HG03280 (cell line): ENCODE measurements at regions not wholly inside any gene's neighbourhood (a gene's known extent, or its start where the extent isn't known, plus 50 kb on each side); places are given as distances from the start of the nearest gene placed in this dataset.
"Not testable (repeated sequence)": the region's sequence is repeated elsewhere in the genome, so short reads cannot be mapped to it uniquely, and the experiment has no call there.

ENCODE experiments used
- ATAC-seq: cut with Tn5 transposase; IDR thresholded peaks from one replicate; pipeline ENCODE4 v1.9.1; 2021; ENCODE audit warnings: mild to moderate bottlenecking, moderate library complexity; ENCODE audit not compliant: unreplicated experiment

DNA sequence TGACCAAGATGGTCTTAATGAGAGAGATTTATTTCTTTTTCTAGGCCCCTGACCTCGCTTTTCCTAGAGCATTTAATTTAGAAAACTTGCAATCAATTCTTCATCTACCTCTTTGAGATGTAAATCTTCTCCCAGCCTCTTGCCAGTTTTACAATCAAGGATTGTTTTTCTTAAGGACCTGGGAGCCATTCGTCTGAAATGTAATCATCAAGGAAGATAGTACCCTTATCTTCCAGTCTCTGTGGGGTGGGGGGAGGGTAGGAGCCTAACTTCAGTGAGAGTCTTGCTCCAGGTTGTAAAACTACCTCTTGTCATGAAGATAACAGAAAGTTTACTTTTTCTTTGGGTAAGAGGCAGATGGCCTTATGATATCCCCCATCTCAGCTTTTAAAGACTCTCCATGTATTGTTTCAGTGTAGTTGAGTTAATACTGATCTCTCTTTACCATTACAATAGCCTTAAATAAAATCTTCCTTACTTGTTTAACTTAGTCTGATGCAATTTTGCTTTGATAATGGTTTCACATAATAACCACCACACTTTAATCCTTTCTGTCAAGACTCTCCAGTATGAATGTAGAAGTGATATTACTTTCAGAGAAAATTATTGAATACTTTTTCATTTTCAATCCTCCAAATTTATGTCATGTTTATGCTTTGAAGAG lies 110.2 kb upstream of the CPHXL start:
- no peak for ATAC-seq

DNA sequence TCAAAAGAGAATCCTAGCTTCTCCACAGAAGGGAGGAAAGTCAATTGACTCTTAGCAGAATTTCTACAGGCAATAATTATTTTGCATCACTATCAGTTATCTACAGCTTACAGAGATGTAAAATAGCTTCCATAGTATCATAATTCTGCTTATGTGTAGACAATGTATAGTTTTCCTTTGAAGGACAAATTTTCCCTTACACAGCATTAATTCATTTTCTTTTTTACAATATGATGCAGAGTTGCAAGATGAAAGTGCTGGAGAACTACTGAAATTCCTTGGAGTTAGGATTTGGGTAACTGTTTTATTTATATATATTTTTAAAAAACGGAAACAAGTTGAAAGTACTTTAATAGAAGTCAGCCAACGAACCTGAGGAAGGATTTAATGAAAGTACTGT lies 111.0 kb upstream of the CPHXL start:
- ATAC-seq, result no peak

- ATAC-seq, result no peak
These were observed 111.4 kb upstream of the CPHXL start for GRCh38 chr16:75837681-75838080.

GRCh38 chr16:75841517-75841916 lies 115.2 kb upstream of the CPHXL start:
- ATAC-seq, result no peak

- ATAC-seq, result no peak
These were observed 120.9 kb upstream of the CPHXL start for GRCh38 chr16:75847172-75847571.

- ATAC-seq, result no peak
These were observed 127.9 kb upstream of the CPHXL start for GRCh38 chr16:75854152-75854551.

- ATAC-seq, result no peak
These were observed 134.2 kb upstream of the CPHXL start for GRCh38 chr16:75860326-75861053.

- no peak for ATAC-seq
These were observed 135.2 kb upstream of the CPHXL start for GRCh38 chr16:75861311-75862097.

DNA sequence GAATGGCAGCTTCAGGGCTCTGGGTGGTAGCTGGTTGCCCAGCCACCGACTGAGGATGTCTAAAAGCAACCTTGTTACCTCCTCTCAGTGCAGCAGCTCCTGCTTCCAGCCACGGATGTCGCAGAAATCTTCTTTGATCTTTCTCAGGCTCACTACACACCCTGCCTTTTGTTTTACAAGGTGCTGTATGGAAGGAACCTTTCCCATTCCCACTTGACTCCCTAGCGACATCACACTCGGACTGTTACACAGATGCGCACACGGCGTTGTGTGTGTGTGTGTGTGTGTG lies 135.8 kb upstream of the CPHXL start:
- ATAC-seq, result no peak

GRCh38 chr16:75864243-75864642 lies 138.0 kb upstream of the CPHXL start:
- no peak for ATAC-seq

- no peak for ATAC-seq
These were observed 139.4 kb upstream of the CPHXL start for GRCh38 chr16:75865736-75866135.

DNA sequence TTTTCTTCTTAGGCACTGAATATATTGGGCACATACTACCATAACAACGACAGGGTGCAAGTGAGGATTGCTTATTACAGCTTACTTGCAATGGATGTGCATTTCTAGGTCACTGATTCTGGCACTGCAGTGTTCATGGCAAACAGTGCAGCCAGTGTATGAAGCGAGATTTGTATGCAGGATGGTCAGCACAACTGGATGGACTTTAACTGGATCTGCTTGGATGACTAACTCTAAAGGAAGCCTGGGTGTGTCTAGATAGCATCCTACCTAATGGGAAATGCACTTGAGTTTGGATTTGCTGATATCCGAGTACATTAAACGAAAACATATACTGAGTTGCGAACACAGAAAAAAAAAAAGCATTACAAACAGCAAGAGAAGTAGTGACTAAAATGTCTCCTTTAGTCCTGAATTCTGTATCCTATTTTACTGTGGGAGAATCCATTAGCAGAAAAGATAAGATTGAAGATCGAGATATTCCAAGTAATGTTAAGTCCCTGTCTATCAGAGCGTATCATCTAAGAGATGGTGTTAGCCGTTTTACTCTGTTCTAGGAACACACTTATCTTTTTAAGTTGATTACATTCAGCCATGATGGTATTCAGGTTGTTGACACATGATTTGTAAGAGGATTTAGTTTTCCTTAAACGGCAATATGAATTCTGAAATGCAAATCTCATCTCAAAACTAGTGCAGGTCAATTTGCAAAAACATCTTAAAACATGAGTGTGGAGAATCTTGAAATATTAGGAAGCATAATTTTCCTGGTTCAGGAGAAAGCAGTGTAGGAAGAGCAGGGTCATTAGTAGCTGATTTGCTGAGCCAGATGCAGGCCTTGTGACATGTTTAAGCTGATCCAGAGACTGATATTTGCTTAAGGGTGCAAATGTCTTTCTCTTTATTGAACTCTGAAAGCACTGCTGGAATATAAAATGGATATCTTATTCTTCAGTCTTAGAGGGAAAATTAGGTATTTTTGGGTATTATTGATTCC lies 142.6 kb upstream of the CPHXL start:
- ATAC-seq, result no peak

- ATAC-seq, result not testable (repeated sequence)
These were observed 155.0 kb upstream of the CPHXL start for GRCh38 chr16:75881280-75881679.

DNA sequence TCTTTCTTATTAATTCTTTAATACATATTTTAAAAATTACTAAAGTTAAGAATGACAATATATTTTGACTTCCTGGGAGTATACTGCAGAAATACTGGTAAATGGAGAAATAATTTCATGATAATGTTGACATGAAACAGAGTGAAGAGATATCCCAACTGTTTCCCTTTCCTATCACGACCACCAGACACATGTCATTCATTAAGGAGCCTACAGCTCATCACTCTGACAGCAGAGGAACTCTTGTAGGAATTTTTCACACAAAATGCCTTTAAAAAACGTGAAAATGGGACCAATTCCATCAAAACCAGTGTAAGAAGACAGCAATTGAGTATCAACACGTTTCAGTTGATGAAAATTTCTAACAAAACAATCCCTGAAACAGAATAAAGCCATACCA lies 172.9 kb upstream of the CPHXL start:
- ATAC-seq, result no peak

DNA sequence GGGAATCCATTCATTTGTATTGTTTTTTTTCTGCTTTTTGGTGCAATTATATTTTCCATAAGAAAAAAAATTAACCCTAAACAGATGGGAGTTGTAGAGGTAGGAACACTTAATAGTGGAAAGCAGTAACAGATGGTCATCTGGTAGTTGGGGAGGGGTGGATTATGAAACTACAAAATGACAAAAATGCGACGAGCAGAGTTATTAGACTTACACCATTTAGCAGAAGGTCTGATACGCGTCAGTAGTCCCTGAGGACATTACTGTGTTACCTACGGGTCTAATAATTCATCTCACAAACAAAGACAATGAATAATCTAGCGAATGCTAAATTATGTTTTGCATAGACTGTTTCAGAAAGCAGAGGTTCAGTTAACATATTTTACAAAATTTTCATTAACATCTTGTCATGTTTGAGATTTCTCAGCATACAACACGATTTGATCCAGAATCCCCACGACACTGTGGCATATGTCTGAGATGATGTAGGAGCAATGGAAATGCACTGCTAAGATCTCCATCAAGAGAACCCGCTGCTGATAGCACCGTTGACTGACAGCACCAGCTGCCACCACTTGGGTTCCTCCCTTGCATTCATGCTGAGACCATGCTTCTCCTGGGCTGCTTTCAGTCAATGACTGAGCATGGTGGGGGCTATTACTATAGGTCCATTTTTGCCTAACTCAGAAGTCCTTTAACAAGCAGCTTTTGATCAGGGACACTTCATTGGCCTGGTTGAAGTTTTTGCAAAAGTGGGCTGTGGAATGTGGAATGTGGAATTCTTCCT lies 182.2 kb upstream of the CPHXL start:
- no peak for ATAC-seq

- ATAC-seq, result no peak
These were observed 183.5 kb upstream of the CPHXL start for GRCh38 chr16:75909746-75910145.

GRCh38 chr16:75911896-75912295 lies 185.6 kb upstream of the CPHXL start:
- ATAC-seq, result no peak

- no peak for ATAC-seq
These were observed 187.7 kb upstream of the CPHXL start for GRCh38 chr16:75913958-75914357.

- no peak for ATAC-seq
These were observed 190.2 kb upstream of the CPHXL start for GRCh38 chr16:75916451-75916850.

DNA sequence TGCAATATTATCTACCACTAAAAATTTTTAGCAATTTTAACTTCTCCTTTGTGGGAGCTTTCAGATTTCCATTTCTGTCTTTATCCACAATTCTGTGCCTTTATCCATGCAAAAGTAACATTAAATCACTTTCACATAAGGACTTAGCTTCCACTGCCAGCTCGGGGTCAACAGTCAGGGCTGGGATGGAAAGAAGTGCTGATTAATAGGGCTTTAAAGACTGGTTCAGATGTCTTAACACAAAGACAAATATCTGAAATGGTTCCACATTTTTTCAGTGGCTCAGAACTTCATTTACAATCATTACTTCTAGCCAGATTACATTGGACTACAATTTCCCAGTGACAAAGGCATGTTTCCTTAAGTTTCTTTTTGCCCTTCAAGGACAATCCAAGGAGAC lies 191.8 kb upstream of the CPHXL start:
- no peak for ATAC-seq
